GM19397 (cell line): ENCODE measurements at regions not wholly inside any gene's neighbourhood (a gene's known extent, or its start where the extent isn't known, plus 50 kb on each side); places are given as distances from the start of the nearest gene placed in this dataset.
"Not testable (repeated sequence)": the region's sequence is repeated elsewhere in the genome, so short reads cannot be mapped to it uniquely, and the experiment has no call there.

Source experiments
- ATAC-seq: cut with Tn5 transposase; IDR thresholded peaks from one replicate; pipeline ENCODE4 v1.9.1; 2021; ENCODE audit warnings: mild to moderate bottlenecking, moderate library complexity; ENCODE audit not compliant: unreplicated experiment

GRCh38 chr4:131724847-131725246 is 1424.2 kb upstream of the PCDH10 start:
- ATAC-seq, result not testable (repeated sequence)

- ATAC-seq, result not testable (repeated sequence)
Observed at GRCh38 chr4:131725521-131725920, 1423.6 kb upstream of the PCDH10 start.

- ATAC-seq, result not testable (repeated sequence)
Observed at GRCh38 chr4:131726940-131727339, 1422.2 kb upstream of the PCDH10 start.

- ATAC-seq, result not testable (repeated sequence)
Observed at GRCh38 chr4:131727418-131727817, 1421.7 kb upstream of the PCDH10 start.

- not testable (repeated sequence) for ATAC-seq
Observed at GRCh38 chr4:131729205-131729604, 1419.9 kb upstream of the PCDH10 start.

GRCh38 chr4:131729716-131730398 is 1419.2 kb upstream of the PCDH10 start:
- not testable (repeated sequence) for ATAC-seq

- ATAC-seq, result not testable (repeated sequence)
Observed at GRCh38 chr4:131730574-131730973, 1418.5 kb upstream of the PCDH10 start.

- not testable (repeated sequence) for ATAC-seq
Observed at GRCh38 chr4:131732034-131732630, 1417.0 kb upstream of the PCDH10 start.

- ATAC-seq, result not testable (repeated sequence)
Observed at GRCh38 chr4:131734321-131734720, 1414.8 kb upstream of the PCDH10 start.

- ATAC-seq, result not testable (repeated sequence)
Observed at GRCh38 chr4:131734851-131735385, 1414.2 kb upstream of the PCDH10 start.

- not testable (repeated sequence) for ATAC-seq
Observed at GRCh38 chr4:131738991-131739390, 1410.1 kb upstream of the PCDH10 start.

GRCh38 chr4:131741836-131742235 is 1407.3 kb upstream of the PCDH10 start:
- ATAC-seq, result not testable (repeated sequence)

GRCh38 chr4:131742536-131743205 is 1406.4 kb upstream of the PCDH10 start:
- not testable (repeated sequence) for ATAC-seq

- not testable (repeated sequence) for ATAC-seq
Observed at GRCh38 chr4:131743348-131743747, 1405.7 kb upstream of the PCDH10 start.

GRCh38 chr4:131747203-131747602 is 1401.9 kb upstream of the PCDH10 start:
- ATAC-seq, result not testable (repeated sequence)

GRCh38 chr4:131749224-131749623 is 1399.9 kb upstream of the PCDH10 start:
- not testable (repeated sequence) for ATAC-seq

GRCh38 chr4:131750006-131750405 is 1399.1 kb upstream of the PCDH10 start:
- ATAC-seq, result not testable (repeated sequence)

GRCh38 chr4:131750469-131750868 is 1398.6 kb upstream of the PCDH10 start:
- not testable (repeated sequence) for ATAC-seq

GRCh38 chr4:131762234-131762633 is 1386.9 kb upstream of the PCDH10 start:
- not testable (repeated sequence) for ATAC-seq

GRCh38 chr4:131764730-131765129 is 1384.4 kb upstream of the PCDH10 start:
- ATAC-seq, result no peak

- ATAC-seq, result not testable (repeated sequence)
Observed at GRCh38 chr4:131774382-131774781, 1374.7 kb upstream of the PCDH10 start.
